ENCODE measurements at regions not wholly inside any gene's neighbourhood (a gene's known extent, or its start where the extent isn't known, plus 50 kb on each side); places are given as distances from the start of the nearest gene placed in this dataset.
"Not testable (repeated sequence)": the region's sequence is repeated elsewhere in the genome, so short reads cannot be mapped to it uniquely, and the experiment has no call there.

GRCh38 chr11:71089571-71089970 is 162.8 kb downstream of the SHANK2 start:
- DNase-seq (ENCODE audit: low spot score in 2 of 2): no peak
- no peak overlapping the region for H3K27ac ChIP-seq
- H3K27me3 ChIP-seq: no peaks in the 10 kb centered on the region
- TF ChIP-seq CTCF (IDR thresholded peaks at IDR 0.05): no peak
- H3K4me3 ChIP-seq: no peak overlapping the region
- intact Hi-C loops (cut with DNase I): no loop called here
- H3K4me1 ChIP-seq: no peaks in the 10 kb centered on the region
- no peaks in the 10 kb centered on the region for H3K9me3 ChIP-seq
- no peaks in the 10 kb centered on the region for H3K36me3 ChIP-seq

GRCh38 chr11:71088314-71089215 is 163.8 kb downstream of the SHANK2 start:
- H3K27ac ChIP-seq; H3K36me3 ChIP-seq; H3K4me1 ChIP-seq; H3K4me3 ChIP-seq; H3K27me3 ChIP-seq; H3K9me3 ChIP-seq; DNase-seq (ENCODE audit: low spot score in 2 of 2); intact Hi-C loops (cut with DNase I): not testable (repeated sequence)

- Histone ChIP-seq H3K9me3 (no peaks in the 10 kb centered on the region), H3K27ac (no peak overlapping the region), H3K27me3 (no peaks in the 10 kb centered on the region), H3K4me1 (no peaks in the 10 kb centered on the region), H3K4me3 (no peak overlapping the region), H3K36me3 (no peaks in the 10 kb centered on the region)
- intact Hi-C loops (cut with DNase I): no loop called here
- TF ChIP-seq CTCF (IDR thresholded peaks at IDR 0.05): peak in 1 of 3 experiments; percentile 31
- DNase-seq (ENCODE audit: low spot score in 2 of 2): no peak
These were observed 165.6 kb downstream of the SHANK2 start for GRCh38 chr11:71086687-71087258.

GRCh38 chr11:71084306-71085012 is 167.9 kb downstream of the SHANK2 start:
- no peaks in the 10 kb centered on the region for H3K4me1 ChIP-seq
- H3K27ac ChIP-seq: no peak overlapping the region
- no peaks in the 10 kb centered on the region for H3K9me3 ChIP-seq
- H3K36me3 ChIP-seq: no peaks in the 10 kb centered on the region
- H3K27me3 ChIP-seq: no peaks in the 10 kb centered on the region
- no peak overlapping the region for H3K4me3 ChIP-seq
- intact Hi-C loops (cut with DNase I): no loop called here
- no peak for TF ChIP-seq CTCF (IDR thresholded peaks at IDR 0.05)
- no peak for DNase-seq (ENCODE audit: low spot score in 2 of 2)

- no peaks in the 10 kb centered on the region for H3K27me3 ChIP-seq
- intact Hi-C loops (cut with DNase I): no loop called here
- no peaks in the 10 kb centered on the region for H3K9me3 ChIP-seq
- H3K27ac ChIP-seq: no peak overlapping the region
- DNase-seq (ENCODE audit: low spot score in 2 of 2): no peak
- H3K36me3 ChIP-seq: no peaks in the 10 kb centered on the region
- no peak for TF ChIP-seq CTCF (IDR thresholded peaks at IDR 0.05)
- H3K4me1 ChIP-seq: no peaks in the 10 kb centered on the region
- H3K4me3 ChIP-seq: no peak overlapping the region
These were observed 169.3 kb downstream of the SHANK2 start for GRCh38 chr11:71083105-71083504.

- H3K36me3 ChIP-seq: no peaks in the 10 kb centered on the region
- H3K4me3 ChIP-seq: no peak overlapping the region
- intact Hi-C loops (cut with DNase I): no loop called here
- no peaks in the 10 kb centered on the region for H3K4me1 ChIP-seq
- no peaks in the 10 kb centered on the region for H3K9me3 ChIP-seq
- DNase-seq (ENCODE audit: low spot score in 2 of 2): no peak
- no peak overlapping the region for H3K27ac ChIP-seq
- TF ChIP-seq CTCF (IDR thresholded peaks at IDR 0.05): no peak
- H3K27me3 ChIP-seq: no peaks in the 10 kb centered on the region
These were observed 169.9 kb downstream of the SHANK2 start for GRCh38 chr11:71082454-71082853.
